Progenitor cell of endocrine pancreas (in vitro differentiated cells): ENCODE measurements at regions not wholly inside any gene's neighbourhood (a gene's known extent, or its start where the extent isn't known, plus 50 kb on each side); places are given as distances from the start of the nearest gene placed in this dataset.

Experiments used
- DNase-seq: peaks from one replicate; pipeline ENCODE4 v3.0.0; 2021; ENCODE audit warnings: low spot score; ENCODE audit not compliant: unreplicated experiment
- H3K27ac Mint-ChIP-seq: 2 replicates; pipeline ENCODE4 v1.8.0; 2021; ENCODE audit warnings: mild to moderate bottlenecking, moderate library complexity, mixed read lengths
- H3K27me3 Mint-ChIP-seq: 2 replicates; pipeline ENCODE4 v1.8.0; 2021; ENCODE audit warnings: mixed read lengths
- H3K36me3 Mint-ChIP-seq: 2 replicates; pipeline ENCODE4 v1.8.0; 2022; ENCODE audit warnings: mixed read lengths; ENCODE audit not compliant: insufficient read depth
- H3K4me1 Mint-ChIP-seq: 2 replicates; pipeline ENCODE4 v1.8.0; 2021; ENCODE audit warnings: low read depth, mixed read lengths
- H3K4me3 Mint-ChIP-seq: 2 replicates; pipeline ENCODE4 v1.8.0; 2021; ENCODE audit warnings: low read depth, mild to moderate bottlenecking, moderate library complexity, mixed read lengths
- H3K9me3 Mint-ChIP-seq: 2 replicates; pipeline ENCODE4 v1.8.0; 2021; ENCODE audit warnings: low read depth, mixed read lengths
- TF ChIP-seq, protein P1 (sequence below): fragments of 200-600 bp; sonication (generic); IDR thresholded peaks from one replicate; pipeline ENCODE4 v1.5.0; 2021; ENCODE audit warnings: antibody characterized with exemption, mild to moderate bottlenecking; ENCODE audit not compliant: unreplicated experiment

DNA sequence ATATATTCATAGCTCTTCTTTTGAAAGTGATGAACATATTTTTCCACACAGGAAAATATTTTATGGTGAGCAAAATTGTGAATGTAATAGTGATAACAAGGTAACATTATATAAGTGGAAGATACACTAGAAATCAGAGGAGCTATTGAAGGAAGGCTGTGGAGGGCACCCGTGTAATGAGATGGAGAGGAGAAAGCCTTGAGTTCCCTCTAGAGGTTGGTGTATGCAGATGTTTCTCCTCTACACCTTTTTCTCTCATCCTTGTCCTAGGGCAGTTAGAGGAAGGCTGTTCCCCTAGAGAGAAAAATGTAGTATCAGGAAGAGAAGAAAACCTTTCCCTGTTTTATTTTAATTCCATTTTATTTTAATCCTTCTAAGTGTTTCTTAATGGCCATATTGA lies 54.6 kb upstream of the NRG3 start:
- H3K27ac Mint-ChIP-seq, result no peak overlapping the region
- DNase-seq, result no peak

More for the DNA sequence above, 54.6 kb upstream of the NRG3 start:
- TF ChIP-seq, protein P1, sequence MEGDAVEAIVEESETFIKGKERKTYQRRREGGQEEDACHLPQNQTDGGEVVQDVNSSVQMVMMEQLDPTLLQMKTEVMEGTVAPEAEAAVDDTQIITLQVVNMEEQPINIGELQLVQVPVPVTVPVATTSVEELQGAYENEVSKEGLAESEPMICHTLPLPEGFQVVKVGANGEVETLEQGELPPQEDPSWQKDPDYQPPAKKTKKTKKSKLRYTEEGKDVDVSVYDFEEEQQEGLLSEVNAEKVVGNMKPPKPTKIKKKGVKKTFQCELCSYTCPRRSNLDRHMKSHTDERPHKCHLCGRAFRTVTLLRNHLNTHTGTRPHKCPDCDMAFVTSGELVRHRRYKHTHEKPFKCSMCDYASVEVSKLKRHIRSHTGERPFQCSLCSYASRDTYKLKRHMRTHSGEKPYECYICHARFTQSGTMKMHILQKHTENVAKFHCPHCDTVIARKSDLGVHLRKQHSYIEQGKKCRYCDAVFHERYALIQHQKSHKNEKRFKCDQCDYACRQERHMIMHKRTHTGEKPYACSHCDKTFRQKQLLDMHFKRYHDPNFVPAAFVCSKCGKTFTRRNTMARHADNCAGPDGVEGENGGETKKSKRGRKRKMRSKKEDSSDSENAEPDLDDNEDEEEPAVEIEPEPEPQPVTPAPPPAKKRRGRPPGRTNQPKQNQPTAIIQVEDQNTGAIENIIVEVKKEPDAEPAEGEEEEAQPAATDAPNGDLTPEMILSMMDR, result peak; percentile 63
- H3K4me3 Mint-ChIP-seq, result no peak overlapping the region
- H3K4me1 Mint-ChIP-seq, result no peaks in the 10 kb centered on the region
- no peaks in the 10 kb centered on the region for H3K27me3 Mint-ChIP-seq
- no peaks in the 10 kb centered on the region for H3K36me3 Mint-ChIP-seq
- H3K9me3 Mint-ChIP-seq, result peaks cover 9% of the 10 kb centered on the region
